Caco-2 (cell line): ENCODE measurements at regions not wholly inside any gene's neighbourhood (a gene's known extent, or its start where the extent isn't known, plus 50 kb on each side); places are given as distances from the start of the nearest gene placed in this dataset.

ENCODE experiments used
- BruUV-seq: library from RNA; stranded (reverse); fragments of 400-500 nt; replicated peaks from 2 replicates; lab custom pipeline; 2021; lab: Mats Ljungman, UMichigan
- CTCF ChIA-PET: fragments of 300-600 bp; sonication (Branson Sonifier 250); formaldehyde crosslinking; loops from one replicate; lab custom pipeline; 2022; ENCODE audit warnings: antibody characterized with exemption; lab: Charles Lee
- POLR2A ChIA-PET: fragments of 300-600 bp; sonication (Branson Sonifier 250); formaldehyde crosslinking; loops from one replicate; lab custom pipeline; 2022; ENCODE audit warnings: antibody characterized with exemption; lab: Charles Lee
- DNase-seq, 2 experiments: peaks; one replicate each; pipeline versions ENCODE4 v3.0.0 to v3.0.0-alpha.2; 2020 to 2022
- H3K27me3 ChIP-seq: replicated peaks from 2 replicates; pipeline ENCODE4 v1.6.0; 2011; ENCODE audit warnings: low read length; ENCODE audit not compliant: control insufficient read depth, insufficient read depth
- H3K36me3 ChIP-seq: 2 replicates; pipeline ENCODE4 v1.5.1; 2011; ENCODE audit warnings: low read length; ENCODE audit not compliant: control insufficient read depth, insufficient read depth
- H3K4me1 ChIP-seq: fragments of 250-450 bp; sonication (Bioruptor Pico); 2 replicates; pipeline ENCODE4 v1.5.1; 2020; ENCODE audit warnings: mild to moderate bottlenecking
- H3K4me3 ChIP-seq: 2 replicates; pipeline ENCODE4 v1.5.1; 2011; ENCODE audit warnings: low read depth, mild to moderate bottlenecking, control low read depth, low read length
- H3K9me3 ChIP-seq: fragments of 250-450 bp; sonication (Bioruptor Pico); 2 replicates; pipeline ENCODE4 v1.5.1; 2020; ENCODE audit warnings: mild to moderate bottlenecking, moderate library complexity
- H3K27ac Mint-ChIP-seq: one replicate; pipeline ENCODE4 v1.8.0; 2022; ENCODE audit warnings: mixed read lengths; ENCODE audit not compliant: unreplicated experiment
- H3K27me3 Mint-ChIP-seq: one replicate; pipeline ENCODE4 v1.8.0; 2022; ENCODE audit warnings: mixed read lengths; ENCODE audit not compliant: insufficient read depth, unreplicated experiment
- H3K36me3 Mint-ChIP-seq: one replicate; pipeline ENCODE4 v1.8.0; 2022; ENCODE audit warnings: mild to moderate bottlenecking, mixed read lengths; ENCODE audit not compliant: insufficient read depth, unreplicated experiment
- H3K4me1 Mint-ChIP-seq: one replicate; pipeline ENCODE4 v1.8.0; 2022; ENCODE audit warnings: low read depth, mixed read lengths; ENCODE audit not compliant: unreplicated experiment
- H3K4me3 Mint-ChIP-seq: one replicate; pipeline ENCODE4 v1.8.0; 2022; ENCODE audit warnings: mild to moderate bottlenecking, moderate library complexity, mixed read lengths; ENCODE audit not compliant: unreplicated experiment
- H3K9me3 Mint-ChIP-seq: one replicate; pipeline ENCODE4 v1.8.0; 2022; ENCODE audit warnings: mixed read lengths; ENCODE audit not compliant: unreplicated experiment
- CTCF ChIP-seq, 2 experiments: fragments of 200-600 bp in 1 of 2; IDR thresholded peaks; 1 replicate in 1 of 2; 2 replicates in 1 of 2; pipeline versions ENCODE4 v1.5.1 to v1.8.0; 2011 to 2022; ENCODE audit warnings: antibody characterized with exemption in 1 of 2, control low read depth in 1 of 2, inconsistent platforms in 1 of 2, low read depth in 1 of 2, low read length in 1 of 2, mild to moderate bottlenecking in 1 of 2, moderate library complexity in 1 of 2; ENCODE audit not compliant: insufficient read depth in 1 of 2, severe bottlenecking in 1 of 2, unreplicated experiment in 1 of 2
- intact Hi-C: fragments of 100-400 bp; cut with micrococcal nuclease; formaldehyde crosslinking; loops from one replicate; pipeline ENCODE4 v1.10.0; 2022; ENCODE audit not compliant: unreplicated experiment

- Mint-ChIP-seq H3K27ac (no peak overlapping the region), H3K4me1 (no peaks in the 10 kb centered on the region), H3K36me3 (no peaks in the 10 kb centered on the region), H3K4me3 (no peak overlapping the region), H3K27me3 (peaks cover 6% of the 10 kb centered on the region), H3K9me3 (no peaks in the 10 kb centered on the region)
- no peaks in the 10 kb centered on the region for H3K36me3 ChIP-seq
- intact Hi-C loops: no loop called here
- TF ChIP-seq CTCF (IDR thresholded peaks at IDR 0.05; ENCODE audit: insufficient read depth in 1 of 2, low read depth in 1 of 2, low read length in 1 of 2, severe bottlenecking in 1 of 2, unreplicated experiment in 1 of 2): no peak
- no TSS peak for BruUV-seq
- H3K4me3 ChIP-seq: no peak overlapping the region
- H3K9me3 ChIP-seq: no peaks in the 10 kb centered on the region
- H3K27me3 ChIP-seq: no peaks in the 10 kb centered on the region
- no peak for DNase-seq
- no peaks in the 10 kb centered on the region for H3K4me1 ChIP-seq
- ChIA-PET CTCF (no interaction called here), POLR2A (no interaction called here)
Observed at GRCh38 chr17:73941919-73942530, 261.5 kb upstream of the RPL38 start.

GRCh38 chr17:73942703-73943415 is 260.6 kb upstream of the RPL38 start:
- H3K27me3 ChIP-seq: no peaks in the 10 kb centered on the region
- no peak for DNase-seq
- no peaks in the 10 kb centered on the region for H3K36me3 ChIP-seq
- CTCF ChIA-PET: no interaction called here
- H3K4me1 ChIP-seq: no peaks in the 10 kb centered on the region
- no TSS peak for BruUV-seq
- TF ChIP-seq CTCF (IDR thresholded peaks at IDR 0.05; ENCODE audit: insufficient read depth in 1 of 2, low read depth in 1 of 2, low read length in 1 of 2, severe bottlenecking in 1 of 2, unreplicated experiment in 1 of 2): no peak
- POLR2A ChIA-PET: no interaction called here
- H3K4me3 ChIP-seq: no peak overlapping the region
- H3K27me3 Mint-ChIP-seq: peaks cover 8% of the 10 kb centered on the region
- no peaks in the 10 kb centered on the region for H3K4me1 Mint-ChIP-seq
- H3K9me3 ChIP-seq: no peaks in the 10 kb centered on the region
- no peaks in the 10 kb centered on the region for H3K36me3 Mint-ChIP-seq
- intact Hi-C loops: no loop called here
- no peak overlapping the region for H3K27ac Mint-ChIP-seq
- no peak overlapping the region for H3K4me3 Mint-ChIP-seq
- H3K9me3 Mint-ChIP-seq: no peaks in the 10 kb centered on the region

- ChIA-PET CTCF (interaction anchor here (1.1 kb wide), 1 partner anchor 14 kb away, joined by 3 read pairs; no protein-coding TSS in a partner anchor), POLR2A (no interaction called here)
- no TSS peak for BruUV-seq
- Mint-ChIP-seq H3K9me3 (no peaks in the 10 kb centered on the region), H3K27ac (no peak overlapping the region), H3K36me3 (no peaks in the 10 kb centered on the region), H3K27me3 (peaks cover 8% of the 10 kb centered on the region), H3K4me1 (no peaks in the 10 kb centered on the region), H3K4me3 (no peak overlapping the region)
- Histone ChIP-seq H3K4me1 (no peaks in the 10 kb centered on the region), H3K9me3 (no peaks in the 10 kb centered on the region), H3K36me3 (no peaks in the 10 kb centered on the region), H3K27me3 (no peaks in the 10 kb centered on the region), H3K4me3 (no peak overlapping the region)
- intact Hi-C loops: no loop called here
- no peak for DNase-seq
- TF ChIP-seq CTCF (IDR thresholded peaks at IDR 0.05; ENCODE audit: insufficient read depth in 1 of 2, low read depth in 1 of 2, low read length in 1 of 2, severe bottlenecking in 1 of 2, unreplicated experiment in 1 of 2): no peak
Observed at GRCh38 chr17:73943416-73944110, 259.9 kb upstream of the RPL38 start.
